ENCODE measurements at regions not wholly inside any gene's neighbourhood (a gene's known extent, or its start where the extent isn't known, plus 50 kb on each side); places are given as distances from the start of the nearest gene placed in this dataset.
"Not testable (repeated sequence)": the region's sequence is repeated elsewhere in the genome, so short reads cannot be mapped to it uniquely, and the experiment has no call there.

GRCh38 chr12:125518074-125518473 lies 452.8 kb downstream of the AACS start:
- DNase-seq, result no peak

GRCh38 chr12:125519026-125519651 lies 453.9 kb downstream of the AACS start:
- DNase-seq, result no peak

GRCh38 chr12:125525879-125526278 lies 460.6 kb downstream of the AACS start:
- no peak for DNase-seq

- DNase-seq, result no peak
Measured at GRCh38 chr12:125528281-125528680, 463.0 kb downstream of the AACS start.

GRCh38 chr12:125530201-125530600 lies 465.0 kb downstream of the AACS start:
- DNase-seq, result no peak

GRCh38 chr12:125530876-125531275 lies 465.6 kb downstream of the AACS start:
- no peak for DNase-seq

GRCh38 chr12:125531574-125531973 lies 466.3 kb downstream of the AACS start:
- DNase-seq, result no peak

- DNase-seq, result no peak
Measured at GRCh38 chr12:125533434-125534029, 468.3 kb downstream of the AACS start.

GRCh38 chr12:125538401-125539199 lies 473.4 kb downstream of the AACS start:
- no peak for DNase-seq

GRCh38 chr12:125540580-125541204 lies 475.5 kb downstream of the AACS start:
- DNase-seq, result no peak

GRCh38 chr12:125544960-125545359 lies 479.7 kb downstream of the AACS start:
- no peak for DNase-seq

- DNase-seq, result no peak
Measured at GRCh38 chr12:125549171-125549570, 483.9 kb downstream of the AACS start.

- no peak for DNase-seq
Measured at GRCh38 chr12:125549836-125550235, 484.6 kb downstream of the AACS start.

GRCh38 chr12:125552295-125552694 lies 487.1 kb downstream of the AACS start:
- DNase-seq, result no peak

- DNase-seq, result not testable (repeated sequence)
Measured at GRCh38 chr12:125561008-125561407, 495.8 kb downstream of the AACS start.

GRCh38 chr12:125564753-125565152 lies 499.5 kb downstream of the AACS start:
- no peak for DNase-seq

- no peak for DNase-seq
Measured at GRCh38 chr12:125567581-125567980, 502.3 kb downstream of the AACS start.

- no peak for DNase-seq
Measured at GRCh38 chr12:125568306-125568705, 503.1 kb downstream of the AACS start.

GRCh38 chr12:125573271-125573670 lies 508.0 kb downstream of the AACS start:
- DNase-seq, result no peak

- no peak for DNase-seq
Measured at GRCh38 chr12:125577334-125577733, 512.1 kb downstream of the AACS start.

GRCh38 chr12:125579916-125580315 lies 514.7 kb downstream of the AACS start:
- no peak for DNase-seq

GRCh38 chr12:125583071-125583470 lies 517.8 kb downstream of the AACS start:
- no peak for DNase-seq

- DNase-seq, result no peak
Measured at GRCh38 chr12:125586441-125586840, 521.2 kb downstream of the AACS start.

- no peak for DNase-seq
Measured at GRCh38 chr12:125593269-125593668, 528.0 kb downstream of the AACS start.
